A549 (cell line): ENCODE measurements at regions not wholly inside any gene's neighbourhood (a gene's known extent, or its start where the extent isn't known, plus 50 kb on each side); places are given as distances from the start of the nearest gene placed in this dataset.

Experiments
- ATAC-seq, 2 experiments: fragments of 200-7000 bp in 1 of 2; fragments of >200 bp in 1 of 2; cut with Nextera tagmentation in 1 of 2; cut with Tn5 transposase in 1 of 2; 3 replicates each; pipeline versions ENCODE4 v1.8.0 to v1.9.1; 2018 to 2020; ENCODE audit warnings: mild to moderate bottlenecking in 1 of 2, moderate library complexity in 1 of 2
- CTCF ChIA-PET: fragments of 300-600 bp; sonication (Branson Sonifier 250); formaldehyde crosslinking; extraction: SDS; loops from one replicate; lab custom pipeline; 2021; ENCODE audit warnings: antibody characterized with exemption, inconsistent platforms; lab: Yijun Ruan, JAX
- POLR2A ChIA-PET: fragments of 350-600 bp; formaldehyde crosslinking; extraction: SDS; loops from one replicate; lab custom pipeline; 2021; ENCODE audit warnings: antibody characterized with exemption, inconsistent platforms; lab: Yijun Ruan, JAX
- DNase-seq, 2 experiments: peaks; one replicate each; pipeline versions ENCODE4 v3.0.0 to v3.0.0-alpha.2; 2011 to 2016; ENCODE audit warnings: low read depth in 1 of 2, low spot score in 1 of 2
- FAIRE-seq: peaks from 2 replicates; lab custom pipeline; 2011; peaks lifted over from hg19 to GRCh38; lab: Jason Lieb, UNC
- H3K27ac ChIP-seq, 2 experiments: fragments of >200 bp; sonication (Bioruptor Twin); formaldehyde crosslinking; 3 replicates each; pipeline ENCODE4 v1.5.1; 2016 to 2017
- H3K4me1 ChIP-seq: fragments of >200 bp; sonication (Bioruptor Twin); formaldehyde crosslinking; 3 replicates; pipeline ENCODE4 v1.6.1; 2016
- H3K4me2 ChIP-seq: fragments of >200 bp; sonication (Bioruptor Twin); formaldehyde crosslinking; 3 replicates; pipeline ENCODE4 v1.6.1; 2016
- H3K4me3 ChIP-seq: fragments of >200 bp; sonication (Bioruptor Twin); formaldehyde crosslinking; 3 replicates; pipeline ENCODE4 v1.5.1; 2016
- H3K9me3 ChIP-seq: fragments of >200 bp; sonication (Bioruptor Twin); formaldehyde crosslinking; 3 replicates; pipeline ENCODE4 v1.6.1; 2016
- CEBPB ChIP-seq, 2 experiments: fragments of >200 bp in 1 of 2; sonication (Bioruptor Twin) in 1 of 2; formaldehyde crosslinking in 1 of 2; IDR thresholded peaks; 2 replicates each; pipeline ENCODE4 v1.6.1; 2012 to 2016
- CHD2 ChIP-seq: fragments of 150-350 bp; IDR thresholded peaks from 2 replicates; pipeline ENCODE4 v1.6.1; 2014; ENCODE audit warnings: low read length; ENCODE audit not compliant: partially characterized antibody
- FOSB ChIP-seq: fragments of 250-450 bp; sonication (Bioruptor Pico); IDR thresholded peaks from 2 replicates; pipeline ENCODE4 v1.5.0; 2020; ENCODE audit warnings: mild to moderate bottlenecking, moderate library complexity
- FOSL2 ChIP-seq, 2 experiments: fragments of 450-650 bp in 1 of 2; fragments of >200 bp in 1 of 2; sonication (Bioruptor Twin) in 1 of 2; formaldehyde crosslinking; IDR thresholded peaks; 2 replicates each; pipeline versions ENCODE4 v1.5.0 to v1.6.1; 2016 to 2020; ENCODE audit warnings: mild to moderate bottlenecking in 1 of 2, moderate library complexity in 1 of 2
- FOXS1 ChIP-seq: fragments of 250-450 bp; sonication (Bioruptor Pico); IDR thresholded peaks from 2 replicates; pipeline ENCODE4 v1.5.0; 2020; ENCODE audit warnings: mild to moderate bottlenecking, moderate library complexity
- HEYL ChIP-seq: fragments of 250-450 bp; sonication (Bioruptor Pico); IDR thresholded peaks from 2 replicates; pipeline ENCODE4 v1.8.0; 2021; ENCODE audit warnings: mild to moderate bottlenecking, moderate library complexity
- HOXA7 ChIP-seq: fragments of 250-450 bp; sonication (Bioruptor Pico); IDR thresholded peaks from 2 replicates; pipeline ENCODE4 v1.5.0; 2020; ENCODE audit warnings: mild to moderate bottlenecking, moderate library complexity
- HOXB13 ChIP-seq: fragments of 250-450 bp; sonication (Bioruptor Pico); IDR thresholded peaks from 2 replicates; pipeline ENCODE4 v1.5.0; 2020; ENCODE audit warnings: low read depth, mild to moderate bottlenecking, moderate library complexity
- HOXB5 ChIP-seq: fragments of 250-450 bp; sonication (Bioruptor Pico); IDR thresholded peaks from 2 replicates; pipeline ENCODE4 v1.5.0; 2020; ENCODE audit warnings: mild to moderate bottlenecking, moderate library complexity
- JUN ChIP-seq, 2 experiments: fragments of >200 bp; sonication (Bioruptor Twin); formaldehyde crosslinking; IDR thresholded peaks; 2 replicates in 1 of 2; 3 replicates in 1 of 2; pipeline ENCODE4 v1.6.1; 2016 to 2017
- JUNB ChIP-seq: fragments of >200 bp; sonication (Bioruptor Twin); formaldehyde crosslinking; IDR thresholded peaks from 2 replicates; pipeline ENCODE4 v1.6.1; 2016
- MAFK ChIP-seq: fragments of 450-650 bp; IDR thresholded peaks from 2 replicates; pipeline ENCODE4 v1.6.1; 2014; ENCODE audit not compliant: partially characterized antibody
- MAZ ChIP-seq: fragments of 150-350 bp; IDR thresholded peaks from 2 replicates; pipeline ENCODE4 v1.6.1; 2014; ENCODE audit warnings: antibody characterized with exemption, low read depth, low read length, borderline replicate concordance
- NFE2L2 ChIP-seq: fragments of 150-350 bp; conservative IDR thresholded peaks from 2 replicates; pipeline ENCODE4 v1.6.1; 2014; ENCODE audit warnings: low read length
- NPAS2 ChIP-seq: fragments of 250-450 bp; sonication (Bioruptor Pico); IDR thresholded peaks from 2 replicates; pipeline ENCODE4 v1.8.0; 2022; ENCODE audit warnings: mild to moderate bottlenecking, moderate library complexity, borderline replicate concordance
- NR3C1 ChIP-seq: fragments of >200 bp; sonication (Bioruptor Twin); formaldehyde crosslinking; IDR thresholded peaks from 3 replicates; pipeline ENCODE4 v1.6.1; 2017
- PHF8 ChIP-seq: fragments of 200-600 bp; sonication (generic); IDR thresholded peaks from 2 replicates; pipeline ENCODE4 v1.6.1; 2016; ENCODE audit warnings: low read depth, mild to moderate bottlenecking, antibody characterized with exemption, moderate library complexity, borderline replicate concordance
- POLR2A ChIP-seq: IDR thresholded peaks from 2 replicates; pipeline ENCODE4 v1.6.1; 2012; ENCODE audit warnings: mild to moderate bottlenecking, low read length
- POLR2AphosphoS2 ChIP-seq: conservative IDR thresholded peaks from 2 replicates; pipeline ENCODE4 v1.6.1; 2012; ENCODE audit warnings: low read length, improper control_type of control experiment, inconsistent platforms
- RAD21 ChIP-seq, 2 experiments: fragments of >200 bp in 1 of 2; sonication (Bioruptor Twin) in 1 of 2; formaldehyde crosslinking in 1 of 2; IDR thresholded peaks in 1 of 2; conservative IDR thresholded peaks in 1 of 2; 2 replicates in 1 of 2; 3 replicates in 1 of 2; pipeline ENCODE4 v1.6.1; 2012 to 2018; ENCODE audit warnings: inconsistent platforms in 1 of 2
- RARB ChIP-seq: fragments of 250-450 bp; sonication (Bioruptor Pico); IDR thresholded peaks from 2 replicates; pipeline ENCODE4 v1.8.0; 2021; ENCODE audit warnings: mild to moderate bottlenecking, moderate library complexity
- RFX5 ChIP-seq: fragments of 450-650 bp; IDR thresholded peaks from 2 replicates; pipeline ENCODE4 v1.7.1; 2014; ENCODE audit warnings: antibody characterized with exemption, mild to moderate bottlenecking, moderate library complexity
- SREBF2 ChIP-seq: fragments of 450-650 bp; IDR thresholded peaks from 2 replicates; pipeline ENCODE4 v1.6.1; 2014; ENCODE audit warnings: mild to moderate bottlenecking, moderate library complexity
- TFCP2L1 ChIP-seq: fragments of 250-450 bp; sonication (Bioruptor Pico); IDR thresholded peaks from 2 replicates; pipeline ENCODE4 v1.5.0; 2021; ENCODE audit warnings: mild to moderate bottlenecking
- ZC3H11A ChIP-seq: fragments of 450-650 bp; IDR thresholded peaks from 2 replicates; pipeline ENCODE4 v1.6.1; 2014; ENCODE audit warnings: antibody characterized with exemption, mild to moderate bottlenecking
- ZFP36 ChIP-seq: fragments of 450-650 bp; IDR thresholded peaks from 2 replicates; pipeline ENCODE4 v1.6.1; 2014; ENCODE audit warnings: borderline replicate concordance; ENCODE audit not compliant: partially characterized antibody
- WGBS: methylation state at CpG from one replicate; pipeline ENCODE4 v1.1.6; 2017; ENCODE audit errors: missing lambda C conversion rate; 5-methylcytosine and 5-hydroxymethylcytosine counted together
- TF ChIP-seq, protein P1 (sequence below): fragments of 250-450 bp; sonication (Bioruptor Pico); IDR thresholded peaks from 2 replicates; pipeline ENCODE4 v1.5.0; 2020; ENCODE audit warnings: low read depth, mild to moderate bottlenecking, moderate library complexity
- TF ChIP-seq, protein P2 (sequence below): IDR thresholded peaks from 2 replicates; pipeline ENCODE4 v1.6.1; 2012; ENCODE audit warnings: low read depth, borderline replicate concordance
- TF ChIP-seq, protein P3 (sequence below): fragments of >200 bp; sonication (Bioruptor Twin); formaldehyde crosslinking; IDR thresholded peaks from 2 replicates; pipeline ENCODE4 v1.6.1; 2016
- TF ChIP-seq, protein P4 (sequence below): fragments of 200-600 bp; sonication (generic); IDR thresholded peaks from 2 replicates; pipeline ENCODE4 v1.6.1; 2016; ENCODE audit warnings: antibody characterized with exemption, mild to moderate bottlenecking, moderate library complexity

DNA sequence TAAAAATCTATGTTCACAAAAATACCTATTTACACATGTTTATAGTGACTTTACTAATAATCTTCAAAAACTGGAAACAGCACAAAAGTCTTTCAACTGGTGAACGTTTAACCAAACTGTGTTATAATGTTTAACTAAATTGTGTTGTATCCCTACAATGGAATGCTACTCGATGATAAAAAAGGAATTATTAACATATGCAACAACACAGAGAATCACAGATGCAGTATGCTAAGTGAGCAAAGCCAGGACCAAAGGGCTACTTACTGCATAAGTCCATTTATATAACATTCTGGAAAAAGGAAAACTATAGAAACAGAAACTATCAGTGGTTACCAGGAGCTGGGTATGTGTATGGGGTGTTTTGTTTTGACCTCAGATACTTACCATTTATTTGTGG is 602.2 kb upstream of the BTBD3 start:
- CTCF ChIA-PET = no interaction called here

DNA sequence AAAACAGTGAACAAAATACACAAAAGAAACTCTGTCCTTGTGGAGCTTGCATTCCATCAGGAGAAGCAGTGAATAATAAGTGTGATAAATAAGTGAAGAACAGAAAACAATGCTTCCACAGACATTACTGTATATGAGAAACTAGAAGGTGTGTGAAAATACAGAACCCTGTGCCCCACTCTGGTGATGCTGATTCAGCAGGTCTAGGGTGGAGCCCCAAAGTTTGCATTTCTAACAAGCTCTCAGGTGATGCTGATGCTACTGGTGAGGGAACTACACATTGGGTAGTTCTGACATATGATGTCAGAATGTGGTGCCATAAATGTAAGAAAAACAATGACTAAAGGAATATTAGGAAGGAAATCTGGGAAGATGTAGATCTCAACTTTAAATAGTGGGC is 601.4 kb upstream of the BTBD3 start:
- Histone ChIP-seq H3K9me3 (peaks cover 25% of the 10 kb centered on the region), H3K4me1 (0 out of 3 replicates have a peak, but pooled peaks cover 3% of the 10 kb centered on the region), H3K27ac (no peak overlapping the region), H3K4me2 (no peak overlapping the region), H3K4me3 (no peak overlapping the region)
- TF ChIP-seq POLR2A (no peak), NR3C1 (no peak), MAZ (no peak), MAFK (peak; percentile 78), RFX5 (no peak)
- ChIA-PET CTCF (interaction anchor here (0.8 kb wide), 1 partner anchor 228 kb away, joined by 4 read pairs; no protein-coding TSS in a partner anchor), POLR2A (no interaction called here)
- FAIRE-seq (no peak), DNase-seq (no peak), ATAC-seq (no peak)

More for the DNA sequence above, 602.2 kb upstream of the BTBD3 start:
- TF ChIP-seq, protein P1, sequence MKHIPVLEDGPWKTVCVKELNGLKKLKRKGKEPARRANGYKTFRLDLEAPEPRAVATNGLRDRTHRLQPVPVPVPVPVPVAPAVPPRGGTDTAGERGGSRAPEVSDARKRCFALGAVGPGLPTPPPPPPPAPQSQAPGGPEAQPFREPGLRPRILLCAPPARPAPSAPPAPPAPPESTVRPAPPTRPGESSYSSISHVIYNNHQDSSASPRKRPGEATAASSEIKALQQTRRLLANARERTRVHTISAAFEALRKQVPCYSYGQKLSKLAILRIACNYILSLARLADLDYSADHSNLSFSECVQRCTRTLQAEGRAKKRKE (CRISPR knock-in tag) = no peak
- TF ChIP-seq HOXB13 (CRISPR knock-in tag) (no peak), RAD21 (conservative IDR thresholded peaks at IDR 0.05 in 1 of 2, IDR thresholded peaks at IDR 0.05 in 1 of 2) (no peak), POLR2A (no peak), NPAS2 (CRISPR knock-in tag) (no peak), CEBPB (IDR thresholded peaks at IDR 0.05) (no peak), RARB (CRISPR knock-in tag) (no peak), FOSL2 (IDR thresholded peaks at IDR 0.05) (no peak), FOSL2 (CRISPR knock-in tag; IDR thresholded peaks at IDR 0.05) (no peak), FOXS1 (no peak), MAZ (no peak), HOXA7 (CRISPR knock-in tag) (no peak), JUNB (no peak), ZC3H11A (no peak), FOSB (CRISPR knock-in tag) (no peak), HEYL (CRISPR knock-in tag) (no peak)
- TF ChIP-seq, protein P2, sequence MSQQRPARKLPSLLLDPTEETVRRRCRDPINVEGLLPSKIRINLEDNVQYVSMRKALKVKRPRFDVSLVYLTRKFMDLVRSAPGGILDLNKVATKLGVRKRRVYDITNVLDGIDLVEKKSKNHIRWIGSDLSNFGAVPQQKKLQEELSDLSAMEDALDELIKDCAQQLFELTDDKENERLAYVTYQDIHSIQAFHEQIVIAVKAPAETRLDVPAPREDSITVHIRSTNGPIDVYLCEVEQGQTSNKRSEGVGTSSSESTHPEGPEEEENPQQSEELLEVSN = no peak
- no peak overlapping the region for H3K4me3 ChIP-seq
- peak; percentile 76 for FAIRE-seq
- H3K27ac ChIP-seq = no peak overlapping the region
- ATAC-seq = no peak
- 0 out of 3 replicates have a peak, but pooled peaks cover 3% of the 10 kb centered on the region for H3K4me1 ChIP-seq
- DNase-seq = no peak
- POLR2A ChIA-PET = no interaction called here
- H3K9me3 ChIP-seq = peaks cover 20% of the 10 kb centered on the region
- no peak overlapping the region for H3K4me2 ChIP-seq
- 21% methylated on average over 2 of the region's 2 CpGs for WGBS

DNA sequence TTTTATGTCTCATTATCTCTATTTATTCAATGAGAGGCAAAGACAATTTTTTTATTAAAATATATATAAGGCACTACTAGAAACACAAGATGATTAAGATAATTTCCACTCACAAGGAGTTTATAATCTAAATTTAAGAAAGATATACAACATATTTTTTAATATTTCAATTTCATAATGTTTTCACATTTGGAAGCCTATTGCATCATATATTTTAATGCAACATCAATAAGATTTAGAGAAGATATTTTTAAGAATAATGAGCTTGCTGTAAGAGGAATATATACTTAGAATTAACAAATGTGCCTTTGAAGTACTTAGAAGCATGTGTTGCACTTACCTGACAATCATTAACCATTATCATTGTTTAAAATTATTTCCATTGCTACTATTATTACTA is 597.7 kb upstream of the BTBD3 start:
- POLR2A ChIA-PET = no interaction called here
- FAIRE-seq = no peak

More for the DNA sequence above, 597.7 kb upstream of the BTBD3 start:
- TF ChIP-seq SREBF2 (no peak), PHF8 (no peak), RARB (CRISPR knock-in tag) (no peak), NFE2L2 (no peak), TFCP2L1 (CRISPR knock-in tag) (no peak), CHD2 (no peak), HOXB5 (CRISPR knock-in tag) (no peak), HOXB13 (CRISPR knock-in tag) (no peak), ZFP36 (no peak), MAZ (no peak), POLR2AphosphoS2 (no peak), JUN (IDR thresholded peaks at IDR 0.05) (no peak)
- TF ChIP-seq, protein P3, sequence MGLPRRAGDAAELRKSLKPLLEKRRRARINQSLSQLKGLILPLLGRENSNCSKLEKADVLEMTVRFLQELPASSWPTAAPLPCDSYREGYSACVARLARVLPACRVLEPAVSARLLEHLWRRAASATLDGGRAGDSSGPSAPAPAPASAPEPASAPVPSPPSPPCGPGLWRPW = no peak
- TF ChIP-seq, protein P4, sequence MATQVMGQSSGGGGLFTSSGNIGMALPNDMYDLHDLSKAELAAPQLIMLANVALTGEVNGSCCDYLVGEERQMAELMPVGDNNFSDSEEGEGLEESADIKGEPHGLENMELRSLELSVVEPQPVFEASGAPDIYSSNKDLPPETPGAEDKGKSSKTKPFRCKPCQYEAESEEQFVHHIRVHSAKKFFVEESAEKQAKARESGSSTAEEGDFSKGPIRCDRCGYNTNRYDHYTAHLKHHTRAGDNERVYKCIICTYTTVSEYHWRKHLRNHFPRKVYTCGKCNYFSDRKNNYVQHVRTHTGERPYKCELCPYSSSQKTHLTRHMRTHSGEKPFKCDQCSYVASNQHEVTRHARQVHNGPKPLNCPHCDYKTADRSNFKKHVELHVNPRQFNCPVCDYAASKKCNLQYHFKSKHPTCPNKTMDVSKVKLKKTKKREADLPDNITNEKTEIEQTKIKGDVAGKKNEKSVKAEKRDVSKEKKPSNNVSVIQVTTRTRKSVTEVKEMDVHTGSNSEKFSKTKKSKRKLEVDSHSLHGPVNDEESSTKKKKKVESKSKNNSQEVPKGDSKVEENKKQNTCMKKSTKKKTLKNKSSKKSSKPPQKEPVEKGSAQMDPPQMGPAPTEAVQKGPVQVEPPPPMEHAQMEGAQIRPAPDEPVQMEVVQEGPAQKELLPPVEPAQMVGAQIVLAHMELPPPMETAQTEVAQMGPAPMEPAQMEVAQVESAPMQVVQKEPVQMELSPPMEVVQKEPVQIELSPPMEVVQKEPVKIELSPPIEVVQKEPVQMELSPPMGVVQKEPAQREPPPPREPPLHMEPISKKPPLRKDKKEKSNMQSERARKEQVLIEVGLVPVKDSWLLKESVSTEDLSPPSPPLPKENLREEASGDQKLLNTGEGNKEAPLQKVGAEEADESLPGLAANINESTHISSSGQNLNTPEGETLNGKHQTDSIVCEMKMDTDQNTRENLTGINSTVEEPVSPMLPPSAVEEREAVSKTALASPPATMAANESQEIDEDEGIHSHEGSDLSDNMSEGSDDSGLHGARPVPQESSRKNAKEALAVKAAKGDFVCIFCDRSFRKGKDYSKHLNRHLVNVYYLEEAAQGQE = no peak
- Histone ChIP-seq H3K4me1 (0 out of 3 replicates have a peak, but pooled peaks cover 3% of the 10 kb centered on the region), H3K9me3 (peaks cover 35% of the 10 kb centered on the region), H3K27ac (no peak overlapping the region), H3K4me3 (no peak overlapping the region), H3K4me2 (no peak overlapping the region)
- ATAC-seq = no peak
- no peak for DNase-seq
- CTCF ChIA-PET = interaction anchor here (1.5 kb wide), 1 partner anchor 9 kb away, joined by 5 read pairs; no protein-coding TSS in a partner anchor
